Right lobe of liver (tissue), 6 donors: ENCODE measurements at regions not wholly inside any gene's neighbourhood (a gene's known extent, or its start where the extent isn't known, plus 50 kb on each side); places are given as distances from the start of the nearest gene placed in this dataset.

Experiments used
- ATAC-seq, 4 donors: fragments of 200-7000 bp; cut with Tn5 transposase; one replicate each; pipeline ENCODE4 v1.9.1; 2020; ENCODE audit warnings: mild to moderate bottlenecking in 4 of 4, moderate library complexity in 4 of 4
- DNase-seq, 3 donors: peaks; one replicate each; pipeline ENCODE4 v3.0.0-alpha.2; 2020
- H3K27ac ChIP-seq, 3 donors: fragments of 200-600 bp; one replicate each; pipeline ENCODE4 v1.8.0; 2022
- H3K27me3 ChIP-seq, 2 donors: fragments of 200-600 bp; one replicate each; pipeline ENCODE4 v1.8.0; 2022
- H3K36me3 ChIP-seq, 4 donors: fragments of 200-600 bp; sonication (generic) in 1 of 4; one replicate each; pipeline versions ENCODE4 v1.5.1 to v1.8.0; 2017 to 2022; ENCODE audit warnings: control low read depth in 1 of 4
- H3K4me1 ChIP-seq, 4 donors: fragments of 200-600 bp; sonication (generic) in 1 of 4; one replicate each; pipeline versions ENCODE4 v1.5.1 to v1.8.0; 2017 to 2022; ENCODE audit warnings: control low read depth in 1 of 4
- H3K4me3 ChIP-seq, 3 donors: fragments of 200-600 bp; one replicate each; pipeline ENCODE4 v1.8.0; 2022
- H3K9me3 ChIP-seq, 4 donors: fragments of 200-600 bp; sonication (generic) in 1 of 4; one replicate each; pipeline versions ENCODE4 v1.5.1 to v1.8.0; 2017 to 2022; ENCODE audit warnings: control low read depth in 1 of 4
- CTCF ChIP-seq, 4 donors: fragments of 200-600 bp in 3 of 4; fragments of 450-650 bp in 1 of 4; IDR thresholded peaks; one replicate each; pipeline versions ENCODE4 v1.5.1 to v1.8.0; 2016 to 2022; ENCODE audit warnings: antibody characterized with exemption in 4 of 4, mild to moderate bottlenecking in 2 of 4
- POLR2A ChIP-seq: fragments of 450-650 bp; IDR thresholded peaks from one replicate; pipeline ENCODE4 v1.6.1; 2017; ENCODE audit warnings: antibody characterized with exemption, mild to moderate bottlenecking
- WGBS: methylation state at CpG from one replicate; pipeline ENCODE4 v1.1.6; 2018; ENCODE audit warnings: low coverage, low lambda C conversion rate; ENCODE audit not compliant: insufficient coverage; ENCODE audit errors: missing lambda C conversion rate; 5-methylcytosine and 5-hydroxymethylcytosine counted together
- intact Hi-C, 2 donors: fragments of 100-400 bp; cut with DNase I; formaldehyde crosslinking; loops; one replicate each; pipeline versions ENCODE4 v1.11.2 to v1.14.1; 2022
- donor health status: DM: no; HTN: yes; CAD: no.
- donor health status: DM: no; HTN: no; CAD: no.
- donor health status: DM: no; HTN: no; CAD: no.
- donor health status: DM: no; HTN: yes; CAD: no.
- donor health status: DM: no; HTN: yes; CAD: no.

GRCh38 chr3:40996827-40997710 is 202.2 kb upstream of the CTNNB1 start:
- no peak for DNase-seq
- ATAC-seq: no peak

GRCh38 chr3:40997711-40998519 is 201.4 kb upstream of the CTNNB1 start:
- DNase-seq (no peak), ATAC-seq (no peak)

More at GRCh38 chr3:40996827-40997710, 202.2 kb upstream of the CTNNB1 start:
- TF ChIP-seq POLR2A (no peak), CTCF (IDR thresholded peaks at IDR 0.05) (no peak)
- WGBS: 76% methylated on average over 6 of the region's 6 CpGs
- Histone ChIP-seq H3K4me1 (no peaks in the 10 kb centered on the region), H3K9me3 (no peaks in the 10 kb centered on the region), H3K4me3 (no peak overlapping the region), H3K27me3 (no peaks in the 10 kb centered on the region), H3K36me3 (no peaks in the 10 kb centered on the region), H3K27ac (no peak overlapping the region)
- intact Hi-C loops: no loop called here

GRCh38 chr3:40999682-41000081 is 199.6 kb upstream of the CTNNB1 start:
- no peak for DNase-seq
- no peaks in the 10 kb centered on the region for H3K9me3 ChIP-seq
- no peak overlapping the region for H3K4me3 ChIP-seq
- TF ChIP-seq POLR2A: no peak
- intact Hi-C loops: no loop called here
- no peak for ATAC-seq
- H3K4me1 ChIP-seq: no peaks in the 10 kb centered on the region
- no peak overlapping the region for H3K27ac ChIP-seq
- H3K27me3 ChIP-seq: no peaks in the 10 kb centered on the region
- H3K36me3 ChIP-seq: no peaks in the 10 kb centered on the region
- WGBS: 53% methylated on average over 2 of the region's 2 CpGs

More at GRCh38 chr3:40997711-40998519, 201.4 kb upstream of the CTNNB1 start:
- Histone ChIP-seq H3K4me1 (no peaks in the 10 kb centered on the region), H3K36me3 (no peaks in the 10 kb centered on the region), H3K27me3 (no peaks in the 10 kb centered on the region), H3K4me3 (no peak overlapping the region), H3K27ac (no peak overlapping the region), H3K9me3 (no peaks in the 10 kb centered on the region)
- intact Hi-C loops: no loop called here
- TF ChIP-seq POLR2A: no peak
- 67% methylated on average over 4 of the region's 15 CpGs for WGBS

- no peak overlapping the region for H3K4me3 ChIP-seq
- H3K9me3 ChIP-seq: no peaks in the 10 kb centered on the region
- DNase-seq (no peak), ATAC-seq (no peak)
- no peak for TF ChIP-seq CTCF (IDR thresholded peaks at IDR 0.05)
- TF ChIP-seq POLR2A: no peak
- WGBS: 66% methylated on average over 6 of the region's 6 CpGs
- H3K36me3 ChIP-seq: no peaks in the 10 kb centered on the region
- no peaks in the 10 kb centered on the region for H3K27me3 ChIP-seq
- intact Hi-C loops: no loop called here
- H3K4me1 ChIP-seq: no peaks in the 10 kb centered on the region
- H3K27ac ChIP-seq: no peak overlapping the region
Measured at GRCh38 chr3:41000471-41000870, 198.8 kb upstream of the CTNNB1 start.

- Histone ChIP-seq H3K4me3 (no peak overlapping the region), H3K36me3 (no peaks in the 10 kb centered on the region), H3K9me3 (no peaks in the 10 kb centered on the region), H3K4me1 (no peaks in the 10 kb centered on the region), H3K27me3 (no peaks in the 10 kb centered on the region), H3K27ac (no peak overlapping the region)
- ATAC-seq (no peak), DNase-seq (no peak)
- 50% methylated on average over 1 of the region's 1 CpG for WGBS
- TF ChIP-seq POLR2A (no peak), CTCF (IDR thresholded peaks at IDR 0.05) (no peak)
- intact Hi-C loops: no loop called here
Measured at GRCh38 chr3:41001556-41001955, 197.7 kb upstream of the CTNNB1 start.
